ENCODE measurements at regions not wholly inside any gene's neighbourhood (a gene's known extent, or its start where the extent isn't known, plus 50 kb on each side); places are given as distances from the start of the nearest gene placed in this dataset.

- intact Hi-C loops (cut with DNase I; ENCODE audit: low total_unique reads) = no loop called here
- WGBS, 2 donors = 63 to 72% methylated on average over 3 of the region's 3 CpGs
- H3K4me3 ChIP-seq (ENCODE audit: low read depth, poor library complexity, severe bottlenecking) = no peak overlapping the region
- DNase-seq (ENCODE audit: low spot score in 2 of 2) = no peak
- TF ChIP-seq POLR2A (IDR thresholded peaks at IDR 0.05) (no peak), CTCF (IDR thresholded peaks at IDR 0.05) (no peak)
Measured at GRCh38 chr18:77560341-77560992, 310.8 kb downstream of the GALR1 start.

- 86 to 89% methylated on average over 10 of the region's 10 CpGs for WGBS, 2 donors
- H3K4me3 ChIP-seq (ENCODE audit: low read depth, poor library complexity, severe bottlenecking) = no peak overlapping the region
- TF ChIP-seq POLR2A (IDR thresholded peaks at IDR 0.05) = no peak
- TF ChIP-seq CTCF (IDR thresholded peaks at IDR 0.05) = no peak
- intact Hi-C loops (cut with DNase I; ENCODE audit: low total_unique reads) = no loop called here
- no peak for DNase-seq (ENCODE audit: low spot score in 2 of 2)
Measured at GRCh38 chr18:77566604-77567003, 317.0 kb downstream of the GALR1 start.

GRCh38 chr18:77567205-77567604 is 317.6 kb downstream of the GALR1 start:
- intact Hi-C loops (cut with DNase I; ENCODE audit: low total_unique reads) = no loop called here
- TF ChIP-seq POLR2A (IDR thresholded peaks at IDR 0.05) (no peak), CTCF (IDR thresholded peaks at IDR 0.05) (no peak)
- DNase-seq (ENCODE audit: low spot score in 2 of 2) = no peak
- no peak overlapping the region for H3K4me3 ChIP-seq (ENCODE audit: low read depth, poor library complexity, severe bottlenecking)
- 66 to 74% methylated on average over 8 of the region's 8 CpGs for WGBS, 2 donors

GRCh38 chr18:77571743-77572142 is 322.1 kb downstream of the GALR1 start:
- no peak overlapping the region for H3K4me3 ChIP-seq (ENCODE audit: low read depth, poor library complexity, severe bottlenecking)
- 87 to 92% methylated on average over 8 of the region's 8 CpGs for WGBS, 2 donors
- TF ChIP-seq CTCF (IDR thresholded peaks at IDR 0.05) = no peak
- no peak for TF ChIP-seq POLR2A (IDR thresholded peaks at IDR 0.05)
- intact Hi-C loops (cut with DNase I; ENCODE audit: low total_unique reads) = no loop called here
- no peak for DNase-seq (ENCODE audit: low spot score in 2 of 2)

GRCh38 chr18:77572537-77572936 is 322.9 kb downstream of the GALR1 start:
- no peak for DNase-seq (ENCODE audit: low spot score in 2 of 2)
- H3K4me3 ChIP-seq (ENCODE audit: low read depth, poor library complexity, severe bottlenecking) = no peak overlapping the region
- 91% methylated on average over 9 of the region's 9 CpGs for WGBS, 2 donors
- TF ChIP-seq POLR2A (IDR thresholded peaks at IDR 0.05) (no peak), CTCF (IDR thresholded peaks at IDR 0.05) (no peak)
- intact Hi-C loops (cut with DNase I; ENCODE audit: low total_unique reads) = no loop called here

GRCh38 chr18:77573571-77573970 is 323.9 kb downstream of the GALR1 start:
- no peak for TF ChIP-seq POLR2A (IDR thresholded peaks at IDR 0.05)
- TF ChIP-seq CTCF (IDR thresholded peaks at IDR 0.05) = no peak
- no peak overlapping the region for H3K4me3 ChIP-seq (ENCODE audit: low read depth, poor library complexity, severe bottlenecking)
- DNase-seq (ENCODE audit: low spot score in 2 of 2) = no peak
- intact Hi-C loops (cut with DNase I; ENCODE audit: low total_unique reads) = no loop called here
- WGBS, 2 donors = 77 to 79% methylated on average over 3 of the region's 3 CpGs
